HG03280 (cell line): ENCODE measurements at regions not wholly inside any gene's neighbourhood (a gene's known extent, or its start where the extent isn't known, plus 50 kb on each side); places are given as distances from the start of the nearest gene placed in this dataset.

Source experiments
- ATAC-seq: cut with Tn5 transposase; IDR thresholded peaks from one replicate; pipeline ENCODE4 v1.9.1; 2021; ENCODE audit warnings: mild to moderate bottlenecking, moderate library complexity; ENCODE audit not compliant: unreplicated experiment

DNA sequence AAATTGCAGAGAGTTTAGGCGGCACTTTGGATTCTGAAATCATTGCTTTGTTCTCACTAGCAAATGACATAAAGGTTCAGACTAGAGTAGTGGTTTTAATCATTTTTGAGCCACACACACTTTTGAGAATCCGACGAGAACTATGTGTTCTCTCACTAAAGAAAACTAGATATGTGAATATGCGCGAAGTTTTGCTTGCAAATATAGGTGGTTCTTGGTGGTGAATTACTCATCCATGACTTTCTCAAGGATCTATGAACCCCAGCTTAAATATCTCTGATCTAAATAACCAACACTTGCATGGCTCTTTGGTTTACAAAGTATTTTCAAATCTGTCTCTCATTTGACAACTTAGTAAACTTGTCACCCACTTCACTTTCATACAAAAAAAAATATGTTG, 54.8 kb downstream of the NOG start:
- ATAC-seq = no peak

DNA sequence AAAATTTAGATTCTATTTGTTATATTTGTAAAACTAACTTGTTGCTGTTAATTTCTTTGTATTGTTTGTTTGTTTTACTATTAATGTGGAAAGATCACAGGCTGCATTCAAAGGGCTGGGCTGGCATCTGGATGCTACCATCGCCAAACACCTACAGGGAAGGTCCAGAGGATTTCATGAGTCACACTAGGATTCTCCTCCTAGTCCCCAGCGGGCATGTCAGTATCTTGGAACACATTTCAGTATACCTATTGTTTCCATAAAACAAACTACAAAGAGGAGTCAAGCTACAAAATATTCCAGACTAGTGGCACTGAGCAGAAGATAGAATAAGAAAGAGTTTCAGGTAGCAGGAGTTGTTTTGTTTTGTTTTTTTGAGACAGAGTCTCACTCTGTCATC, 55.3 kb downstream of the NOG start:
- ATAC-seq = no peak

DNA sequence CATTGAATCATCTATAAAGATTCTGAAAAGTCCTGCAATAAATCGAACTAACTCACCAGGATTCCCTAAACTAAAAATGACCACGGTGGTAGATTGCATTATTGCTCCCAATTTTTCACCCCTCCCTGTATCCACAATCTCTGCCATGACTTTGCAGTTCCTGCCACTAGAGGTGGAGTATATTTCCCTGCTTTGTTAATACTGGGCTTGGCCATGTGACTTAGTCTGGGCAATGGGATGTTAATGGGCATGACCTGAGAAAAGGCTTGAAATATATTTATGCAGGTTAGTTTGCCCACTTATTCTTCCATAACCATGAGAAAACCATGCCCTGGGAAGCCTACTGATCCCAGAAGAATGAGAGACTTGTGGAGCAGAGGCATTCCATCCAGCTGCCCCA, 59.1 kb downstream of the NOG start:
- ATAC-seq = no peak

DNA sequence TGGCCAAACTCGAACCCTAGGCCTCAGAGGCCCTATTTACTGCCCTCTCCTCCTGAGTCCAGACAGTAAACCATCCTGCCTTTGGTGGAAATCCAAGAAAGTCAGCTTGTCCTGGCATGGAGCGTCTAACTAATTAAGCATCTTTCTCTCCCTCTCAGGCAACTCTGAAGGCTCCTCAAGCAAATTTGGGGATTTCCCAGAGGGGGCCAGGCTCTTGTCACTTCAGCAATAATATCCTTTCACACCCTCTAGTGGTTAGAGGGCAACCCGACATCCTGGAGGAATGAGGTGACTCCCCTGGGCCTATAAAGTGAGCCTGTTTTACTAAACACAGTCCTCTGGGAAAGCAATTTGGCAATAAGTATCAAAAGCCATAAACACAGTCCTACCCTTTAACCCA, 60.4 kb downstream of the NOG start:
- peak; percentile 99 for ATAC-seq

DNA sequence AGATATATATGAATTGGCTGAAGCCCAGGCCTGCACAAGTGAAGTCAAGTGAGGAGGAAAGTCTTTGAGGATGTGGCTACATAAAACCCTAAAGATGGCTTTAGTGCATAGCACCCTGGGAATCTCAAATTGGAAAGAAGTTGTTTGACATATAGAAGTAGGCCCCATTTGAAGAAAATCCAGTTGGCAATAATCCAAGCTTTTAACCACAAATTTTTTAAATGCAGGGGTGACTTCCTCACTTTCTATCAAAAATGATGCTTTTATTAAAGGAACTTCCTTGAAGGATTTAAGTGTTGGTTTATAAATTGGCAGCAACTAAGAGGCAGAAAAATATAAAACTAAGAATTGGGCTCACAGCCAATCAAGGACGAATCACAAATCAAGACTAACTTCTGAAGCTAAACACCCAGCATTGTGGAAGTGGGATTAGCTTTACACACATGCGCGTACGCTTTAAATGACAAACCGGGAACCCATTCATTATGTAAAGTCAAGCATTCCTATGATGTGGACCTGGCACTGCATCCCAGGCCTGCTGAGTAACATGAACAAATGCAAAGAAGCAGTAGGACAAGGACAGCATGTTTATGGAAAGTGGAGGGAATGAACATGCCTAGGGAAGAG, 63.3 kb downstream of the NOG start:
- ATAC-seq = no peak

DNA sequence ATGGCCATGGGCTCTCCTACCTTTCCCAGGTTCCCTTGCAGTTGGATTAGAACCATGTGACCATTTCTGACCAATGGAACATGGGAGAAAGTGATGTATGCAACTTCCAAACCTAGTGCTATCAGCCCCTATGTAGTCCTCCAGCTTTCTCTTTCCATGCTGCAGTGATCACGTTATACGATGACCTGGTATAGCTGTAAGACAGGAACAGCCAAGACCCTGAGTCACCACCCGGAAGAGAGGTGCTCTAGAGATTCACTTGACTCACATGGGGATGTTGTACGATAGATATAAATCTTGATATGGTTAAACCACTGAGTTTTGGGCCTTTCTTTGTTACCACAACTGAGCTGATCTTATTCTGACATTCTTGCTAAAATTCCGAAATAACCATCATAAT, 65.1 kb downstream of the NOG start:
- ATAC-seq = no peak

DNA sequence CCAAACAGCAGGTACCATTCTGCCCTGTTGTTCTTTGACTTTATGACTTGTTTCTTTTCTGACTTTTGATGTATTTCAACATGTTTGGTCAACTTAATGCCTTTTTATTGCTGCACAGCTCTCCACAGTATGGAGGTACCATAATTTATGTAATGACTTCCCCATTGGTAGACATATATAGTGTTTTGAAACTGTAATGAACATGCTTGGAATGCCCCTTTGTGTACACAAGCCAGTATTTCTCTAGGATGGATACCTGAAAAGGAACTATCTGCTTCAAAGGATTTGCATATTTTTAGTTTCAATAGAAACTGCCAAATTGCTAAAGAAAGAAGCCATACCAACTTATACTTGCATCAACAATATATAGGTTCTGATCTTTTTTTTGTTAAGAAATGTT, 66.1 kb downstream of the NOG start:
- ATAC-seq = no peak

DNA sequence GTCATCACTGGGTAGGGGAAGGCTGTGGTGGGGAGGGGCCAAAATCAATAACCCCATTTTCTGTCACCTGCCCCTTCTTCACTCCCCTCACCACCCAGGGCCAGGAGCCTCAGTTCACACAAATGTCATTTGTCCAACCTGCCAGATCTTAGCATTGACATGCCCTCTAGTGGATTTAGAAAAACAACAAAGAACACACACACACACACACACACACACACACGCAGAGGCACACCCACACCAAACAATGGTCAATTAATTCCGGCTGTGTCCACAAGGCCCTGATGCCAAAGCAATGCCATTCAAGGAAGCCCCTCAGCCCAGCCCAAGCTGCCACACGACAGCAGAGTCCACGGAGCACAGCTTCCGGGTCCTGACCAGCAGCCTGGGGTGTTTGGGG, 68.4 kb downstream of the NOG start:
- ATAC-seq = no peak

DNA sequence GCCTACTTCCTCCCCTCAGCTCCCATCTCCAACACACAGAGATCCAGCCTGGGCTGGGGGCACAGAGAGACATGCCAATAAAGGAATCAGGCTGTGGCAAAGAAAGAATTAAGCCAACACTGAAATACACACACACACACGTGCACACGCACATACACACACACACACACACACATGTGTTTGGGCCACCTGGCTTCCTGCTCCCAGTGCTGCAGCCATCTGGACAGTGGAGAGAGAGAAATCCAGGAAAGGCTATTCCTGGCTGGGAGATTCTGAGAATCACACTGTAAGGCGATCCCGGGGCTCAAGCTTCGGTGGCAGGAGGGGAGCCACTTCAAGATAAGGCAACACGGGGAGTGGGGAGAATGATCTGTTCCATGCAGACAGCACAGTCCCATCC, 72.4 kb downstream of the NOG start:
- no peak for ATAC-seq

DNA sequence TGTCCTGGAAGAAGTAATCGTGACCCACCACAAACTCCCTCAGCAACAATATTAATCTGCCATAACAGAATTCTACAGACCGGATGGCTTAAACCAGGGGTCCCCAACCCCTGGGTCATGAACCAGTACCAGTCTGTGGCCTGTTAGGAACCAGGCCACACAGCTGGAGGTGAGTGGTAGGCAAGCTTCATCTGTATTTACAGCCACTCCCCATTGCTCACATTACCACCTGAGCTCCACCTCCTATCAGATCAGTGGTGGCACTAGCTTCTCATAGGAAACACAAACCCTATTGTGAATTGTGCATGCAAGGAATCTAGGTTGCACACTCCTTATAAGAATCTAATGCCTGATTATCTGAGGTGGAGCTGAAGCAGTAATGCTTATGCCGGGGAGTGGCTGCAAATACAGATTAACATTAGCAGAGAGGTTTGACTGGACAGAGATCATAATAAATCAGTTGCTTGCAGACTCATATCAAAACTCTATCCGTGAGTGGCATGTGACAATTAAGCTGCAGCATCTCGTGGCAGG, 74.5 kb downstream of the NOG start:
- no peak for ATAC-seq

DNA sequence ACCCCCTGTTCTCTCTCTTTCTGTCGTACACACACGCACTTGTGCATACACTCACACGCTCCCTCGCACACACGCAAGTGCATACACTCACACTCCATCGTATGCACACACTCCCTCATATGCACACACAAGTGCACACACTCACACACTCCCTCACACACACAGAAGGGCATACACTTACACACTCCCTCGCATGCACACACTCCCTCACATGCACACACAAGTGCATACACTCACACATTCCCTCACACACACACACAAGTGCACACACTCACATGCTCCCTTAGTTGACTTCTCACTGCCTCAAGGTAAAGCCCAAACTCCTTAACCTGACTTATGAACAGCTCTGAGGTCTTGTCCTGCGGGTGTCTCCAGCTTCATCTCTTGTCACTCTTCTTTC, 78.7 kb downstream of the NOG start:
- ATAC-seq = no peak

DNA sequence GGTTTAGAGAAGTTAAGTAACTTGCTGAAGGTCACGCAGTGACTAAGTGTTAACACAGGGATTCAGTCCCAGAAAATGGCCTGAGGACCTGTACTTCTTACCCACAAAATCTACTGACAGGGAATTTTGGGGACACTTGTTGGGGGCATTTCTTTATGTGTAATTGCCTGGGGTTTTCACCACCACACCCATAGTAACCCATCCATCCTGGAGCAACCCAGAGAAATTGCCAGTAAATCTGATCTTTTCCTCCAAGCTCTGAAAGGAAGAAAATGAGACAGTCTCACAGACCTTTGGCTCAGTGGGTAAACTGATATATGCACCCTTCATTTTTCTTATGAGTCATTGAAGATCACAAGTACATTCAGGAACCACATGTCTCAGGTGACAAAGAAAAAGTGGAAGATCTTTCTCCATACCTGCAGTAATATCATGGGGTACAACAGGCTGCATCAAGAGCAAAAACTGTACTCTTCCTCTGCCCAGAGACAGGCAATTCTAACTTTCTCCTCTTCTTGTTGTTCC, 81.0 kb downstream of the NOG start:
- no peak for ATAC-seq

DNA sequence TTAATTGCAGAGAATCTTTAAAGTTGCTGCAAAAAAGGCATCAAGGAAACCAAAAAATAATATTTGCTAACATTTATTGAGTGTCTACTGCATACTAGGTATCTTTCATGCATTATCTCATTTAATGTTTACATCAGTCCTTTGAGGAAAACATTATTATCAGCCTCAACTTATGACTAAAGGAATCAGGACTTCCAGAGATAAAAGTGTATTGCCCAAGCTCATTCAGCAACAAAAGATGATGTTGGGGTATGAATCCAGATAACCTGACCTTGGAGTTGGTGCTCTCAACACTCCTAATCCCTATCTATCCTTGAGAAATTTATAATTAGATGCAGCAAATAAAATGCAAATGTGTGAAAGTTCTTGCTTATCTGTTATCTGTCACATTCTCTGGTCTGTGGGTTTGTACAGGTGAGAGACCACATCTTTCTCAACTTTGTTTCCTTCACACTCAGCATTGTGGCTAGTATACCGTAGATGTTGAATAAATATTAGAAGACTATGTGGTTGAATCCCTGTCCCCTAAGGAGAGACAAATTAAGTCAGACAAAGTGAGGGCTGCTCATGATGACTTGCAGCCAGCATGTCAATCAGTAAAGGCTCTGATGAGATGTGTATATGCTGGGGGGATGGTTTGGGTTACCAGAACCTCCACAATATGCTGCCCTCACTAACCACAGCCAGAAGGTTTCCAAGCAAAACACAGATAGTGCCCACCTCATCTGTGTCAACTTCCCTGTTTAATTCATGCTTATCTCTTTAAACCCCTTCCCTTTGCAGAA, 82.6 kb downstream of the NOG start:
- no peak for ATAC-seq

DNA sequence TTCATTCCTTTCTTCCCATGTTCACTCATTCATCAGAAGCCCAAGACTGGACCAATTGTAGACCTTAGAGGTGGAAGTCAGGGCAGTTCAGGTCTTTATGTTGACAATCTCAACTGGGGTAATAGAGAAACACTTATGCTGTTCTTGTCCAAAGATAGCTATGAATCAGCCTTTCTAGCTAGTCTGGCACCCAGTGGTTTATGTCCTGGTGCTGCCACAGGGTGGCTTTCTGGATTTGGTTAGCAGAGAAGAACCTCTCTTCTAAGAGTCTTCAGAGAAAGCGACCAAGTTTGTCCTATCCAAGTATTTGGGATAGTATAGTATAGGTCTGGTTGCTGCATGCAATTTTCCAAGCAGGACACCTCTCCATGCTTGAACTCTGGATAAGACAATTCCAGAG, 83.3 kb downstream of the NOG start:
- no peak for ATAC-seq

DNA sequence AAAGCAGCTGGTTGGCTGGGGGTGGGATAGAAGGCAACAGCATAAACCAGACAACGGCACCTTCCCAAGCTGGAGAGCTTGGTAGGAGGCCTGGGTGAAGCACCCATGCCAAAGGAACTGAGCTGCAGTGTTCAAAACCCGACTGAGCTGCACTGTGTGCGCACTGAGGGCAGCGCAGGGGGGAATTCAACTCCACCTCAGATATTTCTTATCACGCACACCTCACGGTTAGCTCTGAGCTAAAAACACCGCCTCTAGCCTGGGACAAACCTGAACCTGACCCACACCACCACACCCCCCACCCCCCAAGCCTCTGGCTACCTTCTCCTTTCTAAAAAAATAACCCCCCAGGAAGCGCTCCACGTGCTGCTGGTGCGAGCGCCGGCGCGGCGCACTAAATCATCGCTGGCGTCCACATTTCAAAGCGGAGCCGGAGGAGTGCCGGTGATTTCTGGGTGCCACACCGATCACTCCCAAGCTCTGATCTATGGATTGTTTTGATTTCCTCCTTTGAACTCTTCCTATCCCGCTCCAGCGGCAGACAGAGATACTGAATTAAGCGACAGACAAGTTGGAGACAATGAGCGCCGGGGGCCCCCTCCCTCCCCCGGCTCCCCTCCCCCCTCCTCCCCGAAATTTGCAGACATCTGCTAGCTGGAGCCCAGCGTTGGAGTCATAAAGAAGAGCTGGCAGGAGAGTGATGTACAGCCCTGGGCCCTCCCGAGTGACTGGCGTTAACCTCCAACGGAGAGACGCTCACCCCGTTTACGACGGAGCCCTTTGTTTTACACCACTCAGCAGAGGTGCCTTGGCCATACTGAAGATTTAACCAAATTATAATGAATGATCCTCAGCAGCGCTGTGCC, 85.0 kb downstream of the NOG start:
- no peak for ATAC-seq

DNA sequence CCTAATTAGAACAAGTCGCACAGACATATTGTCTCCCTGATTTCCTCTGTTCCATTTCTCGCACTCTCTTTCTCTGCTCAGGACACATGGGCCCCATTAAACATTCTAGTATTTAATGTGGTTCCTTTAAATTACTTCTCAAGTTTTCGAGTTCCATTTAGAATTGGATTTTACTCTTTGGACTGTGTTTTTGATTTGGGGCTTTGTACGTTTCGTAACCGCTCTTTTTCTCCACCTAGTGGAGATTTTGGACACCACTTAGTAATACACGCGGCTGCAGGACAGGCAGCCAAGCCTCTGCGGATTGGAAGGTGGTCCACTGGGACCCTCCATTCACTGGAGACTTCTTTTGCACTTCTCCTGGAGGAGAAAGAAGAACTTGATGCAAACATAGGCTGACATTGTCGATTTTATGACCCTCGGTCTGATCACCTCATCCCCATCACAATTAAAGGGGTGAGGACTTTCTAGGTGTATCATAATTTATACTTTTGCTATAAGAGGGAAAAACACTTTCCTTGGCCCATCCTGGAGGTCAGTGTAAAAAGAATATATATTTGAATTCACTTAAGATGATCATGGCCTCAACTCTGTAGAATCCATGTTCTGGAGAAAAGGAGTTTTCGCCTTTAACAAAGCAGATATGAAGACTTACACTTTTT, 85.7 kb downstream of the NOG start:
- no peak for ATAC-seq

DNA sequence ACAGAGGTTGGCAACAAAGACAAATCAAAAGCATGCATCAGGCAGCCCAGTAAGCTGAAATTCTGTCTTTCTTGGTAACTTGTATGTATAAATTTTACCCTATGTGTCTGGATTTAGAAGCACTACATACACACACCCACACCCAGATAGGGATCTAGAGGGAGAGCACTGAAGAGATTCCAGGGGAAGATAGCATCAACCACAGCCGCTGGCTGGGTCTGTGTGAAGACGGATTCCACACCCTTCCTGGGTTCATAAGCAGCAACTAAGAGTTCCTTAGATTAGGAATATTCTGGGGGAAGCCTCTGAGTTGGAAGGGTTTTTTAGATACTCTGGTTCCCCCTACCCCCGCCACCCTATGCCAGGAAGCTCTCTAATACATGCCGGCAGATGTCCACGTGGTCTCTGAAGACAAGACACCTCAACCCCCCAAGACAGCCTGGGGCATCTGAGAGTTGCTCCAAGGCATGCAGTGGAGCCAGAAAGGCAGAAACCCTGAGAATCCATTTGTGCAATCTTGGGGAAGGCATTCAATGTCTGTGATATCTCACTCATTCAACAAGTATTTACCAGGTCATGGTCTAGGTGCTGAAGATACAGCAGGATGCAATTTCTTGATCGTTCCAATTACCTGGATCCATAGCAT, 86.4 kb downstream of the NOG start:
- ATAC-seq = no peak

DNA sequence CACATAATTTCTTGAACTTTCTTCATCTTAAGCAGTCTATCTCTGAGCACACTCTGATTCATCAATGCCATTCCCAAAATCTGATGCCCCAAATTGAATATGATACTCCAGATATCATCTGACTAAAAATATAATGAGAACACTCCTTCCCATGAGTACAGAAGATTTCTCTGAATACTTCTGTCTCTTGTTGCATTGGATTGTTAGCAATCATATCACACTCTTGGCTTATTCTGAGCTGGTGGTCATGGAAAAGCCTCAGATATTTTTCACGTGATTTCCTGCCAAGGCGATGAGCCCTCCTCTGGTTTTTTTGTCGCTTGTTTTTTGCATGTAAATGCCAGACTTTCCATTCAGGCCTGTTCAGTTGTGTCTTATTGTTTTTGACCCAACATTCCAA, 87.2 kb downstream of the NOG start:
- no peak for ATAC-seq

DNA sequence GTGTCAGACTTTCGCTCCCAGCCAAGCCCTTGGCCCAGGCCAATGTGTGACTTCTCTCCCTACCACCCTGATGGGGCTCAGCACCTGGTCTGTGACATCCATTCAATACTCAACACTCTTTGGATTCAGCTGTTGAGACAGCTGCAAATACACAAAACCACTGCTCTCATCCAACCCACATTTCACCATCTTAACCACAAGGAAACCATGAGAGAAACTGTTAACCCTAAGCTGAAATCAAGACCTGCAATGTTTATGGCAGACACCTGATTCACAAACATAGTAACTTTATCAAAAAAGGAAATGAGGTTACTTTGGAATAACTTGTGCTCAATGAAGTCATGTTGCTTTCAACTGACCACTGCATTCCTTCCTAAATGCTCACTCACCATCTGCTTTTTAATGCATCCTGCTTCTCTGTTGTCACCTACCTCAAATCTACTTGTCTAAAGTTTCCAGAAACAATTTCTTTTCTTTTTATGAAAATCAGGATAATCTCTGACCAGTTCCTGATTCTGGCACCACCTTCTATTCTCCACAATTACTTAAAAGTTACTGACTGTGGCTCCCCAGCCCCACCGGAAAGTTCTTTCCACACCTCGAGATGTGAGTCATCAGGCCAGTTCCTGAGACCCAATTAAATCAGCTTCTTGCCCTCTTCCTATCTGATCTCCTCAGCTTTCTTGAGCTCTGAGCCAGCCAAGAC, 88.2 kb downstream of the NOG start:
- peak; percentile 68 for ATAC-seq

DNA sequence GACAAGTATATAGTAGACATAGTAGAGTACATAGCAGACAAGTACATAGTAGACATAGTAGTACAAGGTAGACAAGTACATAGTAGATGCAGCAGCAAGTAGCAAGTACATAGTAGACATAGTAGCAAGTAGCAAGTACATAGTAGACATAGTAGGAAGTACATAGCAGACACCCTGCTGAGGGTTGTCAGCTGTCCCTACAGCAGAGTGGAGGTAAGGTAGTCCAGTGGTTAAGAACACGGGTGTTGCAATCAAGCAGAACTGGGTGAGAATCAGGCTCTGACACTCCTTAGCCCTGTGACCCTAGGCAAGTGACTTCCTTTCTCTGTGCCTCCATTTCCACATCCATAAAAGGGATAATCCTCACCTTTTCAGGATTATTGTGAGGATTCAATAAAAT, 94.7 kb downstream of the NOG start:
- ATAC-seq = no peak
